Hindlimb muscle (tissue), 1 donor: ENCODE measurements at regions not wholly inside any gene's neighbourhood (a gene's known extent, or its start where the extent isn't known, plus 50 kb on each side); places are given as distances from the start of the nearest gene placed in this dataset.

Source experiments
- DNase-seq: peaks from one replicate; pipeline ENCODE4 v3.0.0-alpha.2; 2013

DNA sequence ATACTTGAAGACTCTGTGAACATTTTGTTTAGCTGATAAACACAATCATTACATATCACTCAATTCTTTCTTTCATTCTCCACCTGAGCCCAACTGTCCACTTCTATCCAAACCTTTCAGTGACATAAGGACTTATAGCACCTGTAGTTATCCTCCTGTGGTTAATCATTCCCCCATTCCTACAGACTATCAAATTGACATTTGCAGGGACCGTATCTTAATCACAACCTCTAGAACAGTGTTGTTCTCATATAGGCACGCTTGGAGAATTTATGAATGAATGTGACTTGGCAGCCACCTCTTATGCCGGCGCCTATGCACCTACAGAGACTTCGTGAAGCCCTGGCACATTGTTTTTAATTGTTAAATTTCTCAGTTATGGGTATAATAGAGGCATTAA, 83.9 kb upstream of the CXADR start:
- no peak for DNase-seq

DNA sequence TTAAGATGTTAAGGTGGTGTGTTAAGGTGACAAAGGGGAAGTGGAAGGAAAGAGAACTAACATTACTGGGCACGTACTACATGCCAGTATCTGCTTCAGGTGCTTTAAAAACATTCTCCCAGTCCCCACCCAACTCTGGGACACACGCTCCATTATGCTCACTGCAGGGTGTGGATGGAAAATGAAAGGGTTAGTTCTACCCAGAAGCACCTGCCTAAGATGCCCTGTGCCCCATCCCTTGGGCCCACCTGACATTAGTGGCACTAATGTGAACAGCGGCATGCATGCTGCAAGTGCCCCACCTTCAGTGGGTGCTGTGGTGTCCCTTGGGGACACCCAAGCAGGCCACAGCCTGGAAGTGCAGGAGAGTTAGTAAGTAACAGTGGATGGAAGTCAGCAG, 82.9 kb upstream of the CXADR start:
- DNase-seq: no peak

DNA sequence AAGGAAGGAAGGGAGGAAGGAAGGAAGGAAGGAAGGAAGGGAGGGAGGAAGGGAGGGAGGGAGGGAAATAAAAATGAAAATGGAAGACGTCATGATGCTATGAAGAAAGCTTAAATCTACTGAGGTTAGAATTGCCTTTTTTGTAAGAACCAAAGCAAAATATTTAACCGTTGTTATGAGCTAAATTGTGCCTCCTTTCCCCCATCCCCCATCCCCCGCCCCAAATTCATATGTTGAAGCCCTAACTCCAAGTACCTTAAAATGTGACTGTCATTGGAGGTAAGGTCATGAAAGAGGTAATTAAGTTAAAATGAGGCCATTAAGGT, 80.1 kb upstream of the CXADR start:
- no peak for DNase-seq

DNA sequence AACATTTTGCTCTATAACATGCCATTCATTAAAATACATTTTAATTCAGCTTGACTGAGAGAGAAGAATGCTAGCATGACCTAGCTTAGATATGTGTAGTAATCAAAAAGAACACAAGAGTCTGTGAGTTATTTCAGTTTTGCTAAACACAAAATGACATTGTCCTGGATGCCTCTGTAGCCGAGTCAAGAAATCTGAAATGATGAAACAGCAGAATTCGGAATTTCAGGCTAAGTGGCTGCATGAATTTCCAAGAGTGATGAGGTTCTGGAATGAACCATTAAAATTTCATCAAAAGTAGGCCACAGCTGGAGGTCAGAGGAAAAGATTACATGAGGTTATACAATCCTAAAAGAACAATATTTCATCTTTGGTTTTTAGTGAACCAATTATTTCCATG, 79.1 kb upstream of the CXADR start:
- DNase-seq: no peak

DNA sequence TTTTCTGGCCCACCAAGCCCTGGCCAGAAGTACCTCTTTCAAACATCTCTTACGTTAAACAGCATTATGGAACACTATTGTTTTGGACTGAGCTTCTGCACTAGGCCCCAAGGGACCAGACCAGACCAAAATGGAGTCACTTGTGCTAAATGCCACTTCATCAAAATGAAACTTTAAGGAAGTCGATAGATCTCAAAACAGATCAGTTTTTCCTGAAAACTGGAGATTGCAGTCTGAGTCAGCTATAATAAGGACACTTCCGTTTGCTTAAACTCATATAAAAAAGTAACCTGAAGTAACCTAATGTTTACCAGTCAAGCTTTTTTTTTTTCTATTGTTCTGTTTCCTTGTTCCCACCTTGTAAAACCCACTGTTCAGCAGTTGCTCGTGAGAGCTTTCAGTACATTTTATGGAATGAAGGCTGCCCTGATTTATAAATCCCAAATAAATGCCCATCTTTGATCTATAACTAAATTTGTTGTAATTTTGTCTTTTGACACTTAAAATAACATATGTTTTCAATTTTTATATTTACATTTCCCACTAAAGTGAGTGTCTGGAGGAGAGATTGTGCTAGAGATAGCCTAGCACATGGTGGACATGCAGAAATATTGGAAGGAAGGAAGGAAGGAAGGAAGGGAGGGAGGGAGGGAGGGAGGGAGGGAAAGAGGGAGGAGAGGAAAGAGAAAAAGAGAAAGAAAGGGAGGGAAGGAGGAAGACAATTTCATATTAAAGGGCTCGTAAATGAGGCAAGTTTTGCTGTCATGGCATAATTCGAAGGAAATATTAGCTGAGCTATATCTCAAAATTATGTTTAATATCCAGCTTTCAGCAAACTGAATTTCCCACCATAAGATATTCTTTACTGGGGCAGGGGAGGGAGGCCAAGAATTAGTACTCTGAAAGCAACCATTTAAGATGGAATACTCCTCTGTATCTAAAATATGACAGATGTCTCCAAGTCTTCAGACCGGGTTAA, 77.0 kb upstream of the CXADR start:
- DNase-seq: no peak

DNA sequence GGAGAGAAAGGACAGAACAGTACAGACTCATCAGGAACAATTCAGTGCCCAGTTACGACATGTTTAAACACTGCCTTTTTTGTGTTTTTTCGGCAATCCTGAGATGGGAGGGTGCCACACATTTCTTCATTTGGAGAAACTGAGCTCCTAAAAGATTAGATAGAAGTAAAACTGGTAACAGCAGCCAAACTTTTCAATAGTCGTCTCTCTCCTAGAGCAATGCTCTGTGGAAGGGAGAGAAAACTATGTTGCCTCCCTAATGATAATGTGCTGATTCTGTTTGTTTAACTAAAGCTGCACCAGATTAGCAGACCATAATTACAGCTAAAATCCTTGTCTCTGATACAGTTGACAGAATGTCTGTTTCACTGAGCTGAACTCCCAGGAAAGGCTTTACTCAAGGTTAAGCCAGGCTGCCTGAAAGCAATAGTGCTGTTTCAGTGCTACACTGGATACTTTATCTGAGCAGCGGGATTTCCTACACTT, 76.2 kb upstream of the CXADR start:
- no peak for DNase-seq

DNA sequence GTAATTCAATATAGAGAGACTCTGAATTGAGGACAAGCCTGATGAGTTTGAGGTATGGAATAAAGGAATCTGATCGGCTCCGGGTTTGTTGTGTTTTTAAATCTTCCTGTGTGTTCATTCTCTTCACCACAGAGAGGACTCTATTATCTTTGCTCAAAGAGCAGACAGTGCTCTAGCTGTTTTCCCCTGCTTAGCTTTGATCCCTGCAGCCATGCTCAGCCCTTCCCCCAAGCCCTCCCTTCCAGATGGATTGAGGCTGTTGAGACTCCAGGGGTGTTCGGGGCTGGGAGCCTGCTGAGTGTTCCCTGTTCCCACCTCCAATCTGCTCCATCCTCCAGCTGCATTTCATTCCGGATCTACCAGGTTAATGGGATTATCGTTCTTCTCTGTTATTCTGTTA, 74.2 kb upstream of the CXADR start:
- no peak for DNase-seq

DNA sequence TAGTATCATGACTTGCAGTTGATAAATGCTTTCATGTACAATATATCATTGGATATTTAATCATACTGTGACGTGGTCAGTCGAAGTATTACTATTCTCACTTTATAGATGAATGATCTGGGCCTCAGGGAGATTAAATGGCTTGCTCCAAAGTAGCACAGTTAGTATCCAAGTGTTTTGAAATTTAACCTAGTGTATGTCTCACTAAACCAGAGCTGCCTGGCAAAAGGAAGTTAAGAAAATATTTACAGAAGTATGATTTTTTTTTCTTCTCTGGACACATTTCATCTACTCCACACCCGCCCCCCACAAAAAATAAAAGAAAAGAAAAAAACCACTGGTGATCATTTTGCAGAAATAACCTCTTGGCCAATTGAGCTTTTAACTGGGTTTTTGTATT, 71.9 kb upstream of the CXADR start:
- no peak for DNase-seq

DNA sequence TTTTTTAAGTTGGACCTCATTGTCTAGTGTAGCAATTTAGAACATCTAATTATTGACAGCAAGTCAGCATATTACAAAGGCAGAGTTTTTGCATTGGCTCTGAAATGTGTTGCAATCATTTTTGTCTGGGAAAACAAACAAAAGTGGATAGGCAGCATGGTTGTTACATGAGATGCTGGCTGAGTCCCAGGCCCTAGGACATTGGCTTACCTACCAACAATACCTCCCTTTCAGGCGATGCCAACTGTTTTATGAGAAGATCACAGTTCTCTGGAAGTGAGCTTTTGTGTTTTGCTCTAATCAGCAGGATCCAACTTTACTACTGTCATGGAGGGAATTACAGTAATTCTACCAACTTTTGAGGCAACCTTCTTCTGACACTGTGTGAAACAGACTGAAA, 71.5 kb upstream of the CXADR start:
- no peak for DNase-seq

DNA sequence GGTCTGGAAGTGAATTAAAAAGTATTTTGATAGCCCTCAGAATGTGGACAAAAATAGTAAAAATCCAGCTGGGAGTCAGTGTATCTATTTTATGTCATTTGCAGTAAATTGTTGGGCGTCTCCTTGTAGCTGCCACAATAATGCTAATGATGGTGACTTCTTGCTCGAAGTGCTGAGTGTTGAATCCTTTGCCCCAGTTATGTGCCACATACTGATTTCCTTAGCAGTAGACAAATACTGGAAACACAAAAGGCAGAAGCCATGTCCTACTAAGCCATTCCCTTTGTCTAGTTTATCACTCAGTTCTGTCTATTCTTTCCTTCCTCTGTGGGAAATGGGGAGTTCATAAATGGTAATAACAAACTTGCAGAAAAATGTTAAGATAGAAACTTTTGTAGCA, 70.7 kb upstream of the CXADR start:
- no peak for DNase-seq

DNA sequence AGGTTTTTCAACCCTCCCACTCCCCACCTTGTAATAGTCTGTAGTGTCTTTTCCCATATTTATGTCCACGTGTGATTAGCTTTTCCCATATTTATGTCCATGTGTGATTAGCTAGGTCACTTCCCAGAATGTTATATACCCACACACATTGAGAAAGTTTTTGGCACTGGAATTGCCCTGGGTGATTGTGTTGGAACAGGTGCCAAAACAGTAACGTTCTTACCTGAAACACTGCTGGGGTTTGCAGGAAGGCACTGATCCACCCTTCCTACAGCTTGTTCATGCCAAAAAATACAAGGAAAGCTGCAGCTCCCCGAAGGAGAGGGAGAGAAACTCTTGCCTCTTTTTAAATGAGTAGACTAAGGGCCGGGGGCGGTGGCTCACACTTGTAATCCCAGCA, 68.0 kb upstream of the CXADR start:
- DNase-seq: no peak

DNA sequence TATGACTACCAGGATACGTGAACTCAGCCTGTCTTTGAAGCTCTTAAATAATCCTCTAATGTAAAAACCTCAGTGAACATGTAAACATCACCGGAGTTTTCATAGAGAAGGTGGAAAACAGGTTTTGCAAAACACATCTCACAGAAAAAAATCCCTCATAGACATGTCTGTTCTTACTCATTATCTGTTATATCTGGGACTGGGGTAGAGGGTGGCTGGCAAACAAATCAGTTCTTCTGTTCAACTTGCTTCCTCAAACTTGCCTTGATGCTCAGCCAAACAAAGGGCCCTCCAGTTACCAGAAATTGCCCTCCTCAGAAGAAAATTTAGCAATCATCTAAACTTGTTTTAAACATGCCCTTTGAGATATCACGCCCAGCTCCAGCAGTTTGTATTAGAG, 66.1 kb upstream of the CXADR start:
- no peak for DNase-seq

DNA sequence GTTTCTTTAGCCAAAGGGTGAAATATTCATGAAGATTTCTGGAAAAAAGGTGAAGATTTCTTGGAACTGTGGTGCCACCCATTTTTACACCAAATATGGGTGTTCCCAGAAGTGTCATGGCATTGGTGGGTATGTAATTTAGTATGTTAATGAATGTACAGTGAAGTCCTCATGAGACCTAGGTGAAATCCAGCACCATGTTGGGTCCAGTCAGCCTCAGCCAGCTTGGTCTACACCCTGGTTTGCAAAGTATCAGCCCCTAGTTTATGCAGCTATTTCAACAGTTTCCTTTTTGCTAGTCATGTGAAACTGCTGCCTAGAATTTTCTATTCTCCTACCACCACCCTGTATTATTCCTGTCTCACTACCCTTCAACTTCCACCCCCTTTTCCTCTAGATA, 63.1 kb upstream of the CXADR start:
- DNase-seq: no peak

DNA sequence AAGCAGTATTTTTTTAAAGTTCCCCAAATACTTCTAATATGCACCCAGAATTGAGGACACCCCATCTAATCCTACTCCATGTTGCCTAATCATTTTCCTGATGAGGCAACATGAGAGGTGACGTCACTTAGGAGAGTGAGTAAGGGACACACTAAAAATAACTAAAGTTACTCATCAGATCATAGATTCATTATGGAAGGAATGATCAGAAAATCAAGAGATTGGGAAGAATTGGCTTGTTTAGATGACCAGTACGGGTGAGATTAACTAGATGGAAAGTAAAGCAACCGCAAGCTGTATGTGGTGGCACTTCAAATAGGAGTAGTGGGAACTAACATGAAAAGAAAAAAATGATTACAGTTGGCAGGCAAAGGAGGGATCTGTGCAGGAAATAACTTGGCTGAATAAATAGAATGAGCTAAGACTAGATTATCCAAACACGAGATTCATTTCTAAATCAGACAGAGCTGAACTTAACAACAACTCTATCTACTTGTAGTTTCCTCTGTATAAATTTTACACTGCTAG, 61.4 kb upstream of the CXADR start:
- peak; percentile 17 for DNase-seq

DNA sequence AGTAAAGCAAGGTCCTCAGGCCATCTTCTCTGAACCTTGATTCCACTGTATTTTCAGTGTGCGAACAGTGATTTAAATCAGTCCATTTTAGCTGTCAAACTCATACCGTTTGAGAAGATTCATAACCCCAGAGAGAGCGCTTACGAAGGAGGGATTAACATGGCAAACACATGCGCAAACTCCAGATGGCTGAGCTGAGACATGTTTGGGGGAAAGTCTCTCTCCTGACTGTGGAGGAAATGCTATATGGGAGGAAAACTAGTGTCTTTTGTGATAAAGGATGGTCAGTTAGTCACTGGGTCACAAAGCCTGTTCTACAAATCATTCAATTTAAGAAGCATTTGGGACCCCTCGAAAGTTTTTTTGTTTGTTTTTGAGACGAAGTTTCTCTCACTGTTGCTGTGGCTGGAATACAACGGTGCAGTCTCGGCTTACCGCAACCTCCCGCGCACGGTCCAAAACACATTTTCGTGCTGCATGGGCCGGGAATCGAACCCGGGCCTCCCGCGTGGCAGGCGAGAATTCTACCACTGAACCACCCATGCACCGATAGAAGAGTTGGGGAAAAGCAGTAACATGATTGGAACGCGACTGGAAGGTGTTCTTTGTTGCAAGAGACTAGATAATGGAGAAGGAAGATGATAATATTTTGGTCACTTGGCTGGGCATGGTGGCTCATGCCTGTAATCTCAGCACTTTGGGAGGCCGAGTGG, 58.4 kb upstream of the CXADR start:
- peak; percentile 53 for DNase-seq

DNA sequence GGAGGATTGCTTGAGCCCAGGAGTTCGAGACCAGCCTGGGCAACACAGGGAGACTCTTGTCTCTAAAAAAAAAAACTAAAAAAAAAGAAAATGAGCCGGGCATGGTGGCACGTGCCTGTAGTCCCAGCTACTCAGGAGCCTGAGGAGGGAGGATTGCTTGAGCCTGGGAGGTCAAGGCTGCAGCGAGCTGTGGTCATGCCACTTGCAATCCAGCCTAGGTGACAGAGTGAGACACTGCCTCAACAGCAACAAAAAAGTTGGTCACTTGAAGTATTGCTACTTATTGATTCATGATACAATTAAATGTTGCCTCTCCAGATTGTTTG, 57.9 kb upstream of the CXADR start:
- DNase-seq: no peak

DNA sequence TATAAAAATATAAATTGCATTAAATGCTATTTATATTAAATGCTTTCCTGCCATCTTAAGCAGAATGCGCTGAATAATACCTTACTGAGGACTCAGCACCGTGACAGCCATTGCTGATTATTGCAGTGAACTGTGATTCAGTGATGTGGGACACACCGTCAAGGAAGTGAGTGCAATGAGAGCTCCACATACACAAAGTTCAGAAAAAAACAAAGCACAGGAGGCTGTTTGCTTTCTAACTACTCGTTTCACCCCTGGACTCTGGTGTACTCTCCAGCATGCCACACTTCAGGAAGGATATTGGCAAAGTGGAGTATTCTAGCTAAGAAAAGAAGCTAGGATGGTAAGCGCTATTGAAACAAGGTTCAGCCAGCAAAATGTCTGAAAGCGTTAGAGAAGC, 57.4 kb upstream of the CXADR start:
- no peak for DNase-seq

DNA sequence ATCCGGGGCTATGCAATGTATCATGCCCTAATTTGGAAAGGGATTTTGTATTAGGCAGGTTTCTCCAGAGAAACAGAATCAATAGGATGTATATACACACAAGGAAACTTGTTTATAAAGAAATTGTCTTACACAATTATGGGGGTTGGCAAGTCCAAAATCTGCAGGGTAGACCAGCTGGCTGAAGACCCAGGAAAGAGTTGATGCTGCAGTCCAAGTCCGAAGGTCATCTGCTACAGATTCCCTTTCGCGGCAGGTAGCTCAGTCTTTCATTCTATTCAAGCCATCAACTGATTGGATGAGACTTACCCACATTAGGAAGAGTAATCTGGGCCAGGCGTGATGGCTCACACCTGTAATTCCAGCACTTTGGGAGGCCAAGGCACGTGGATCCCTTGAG, 54.6 kb upstream of the CXADR start:
- no peak for DNase-seq

DNA sequence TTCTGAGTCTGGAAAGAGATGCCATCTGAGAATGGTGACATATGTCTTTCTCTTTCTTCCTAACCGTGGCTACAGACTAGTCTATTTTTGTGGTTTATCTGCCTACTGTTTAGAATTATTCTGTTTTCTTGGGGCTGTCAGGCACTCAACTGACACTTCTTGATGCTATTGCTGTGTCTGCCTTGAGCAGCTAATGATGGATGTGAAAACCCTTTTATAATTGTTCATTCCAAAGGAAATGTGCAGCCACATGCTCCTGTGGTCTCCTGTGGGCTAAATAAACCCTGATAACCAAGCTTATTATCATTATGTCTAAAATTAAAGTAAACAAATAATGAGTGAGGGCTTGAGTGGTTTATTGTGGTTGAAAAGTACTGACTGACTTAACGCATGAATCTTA, 52.7 kb upstream of the CXADR start:
- no peak for DNase-seq

DNA sequence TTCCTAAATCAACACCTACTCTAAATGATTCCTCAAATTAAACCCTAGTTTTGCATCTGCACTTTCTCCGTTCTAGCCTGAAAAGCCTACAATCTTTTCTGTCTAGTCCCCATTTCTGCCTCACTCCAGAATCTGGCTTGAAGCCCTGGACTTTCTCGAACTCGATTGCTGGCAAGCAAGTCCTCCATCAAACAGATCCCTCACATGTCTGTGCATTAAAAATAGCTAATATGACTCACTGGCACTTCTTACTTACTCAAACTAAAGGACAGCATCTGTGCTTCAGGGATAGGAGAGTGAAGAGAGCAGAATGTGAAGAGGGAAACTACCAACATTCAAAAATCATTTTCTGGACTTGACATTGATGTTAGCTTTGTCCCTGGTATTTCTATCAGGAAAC, 51.8 kb upstream of the CXADR start:
- peak; percentile 67 for DNase-seq

DNA sequence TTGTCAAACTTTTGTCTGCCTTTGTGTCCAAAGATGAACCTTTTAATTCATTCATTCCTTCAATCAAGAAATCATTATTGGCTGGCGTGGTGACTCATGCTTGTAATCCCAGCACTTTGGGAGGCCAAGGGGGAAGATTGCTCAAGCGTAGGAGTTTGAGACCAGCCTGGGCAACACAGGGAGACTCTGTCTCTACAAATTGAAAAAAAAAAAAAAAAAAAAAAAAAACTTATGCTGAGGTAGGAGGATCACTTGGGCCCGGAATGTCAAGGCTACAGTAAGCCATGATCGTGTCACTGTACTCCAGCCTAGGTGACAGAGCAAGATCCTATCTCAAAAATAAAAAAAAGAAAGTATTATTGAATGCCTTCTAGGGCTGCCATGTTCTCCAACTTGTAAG, 51.3 kb upstream of the CXADR start:
- no peak for DNase-seq

DNA sequence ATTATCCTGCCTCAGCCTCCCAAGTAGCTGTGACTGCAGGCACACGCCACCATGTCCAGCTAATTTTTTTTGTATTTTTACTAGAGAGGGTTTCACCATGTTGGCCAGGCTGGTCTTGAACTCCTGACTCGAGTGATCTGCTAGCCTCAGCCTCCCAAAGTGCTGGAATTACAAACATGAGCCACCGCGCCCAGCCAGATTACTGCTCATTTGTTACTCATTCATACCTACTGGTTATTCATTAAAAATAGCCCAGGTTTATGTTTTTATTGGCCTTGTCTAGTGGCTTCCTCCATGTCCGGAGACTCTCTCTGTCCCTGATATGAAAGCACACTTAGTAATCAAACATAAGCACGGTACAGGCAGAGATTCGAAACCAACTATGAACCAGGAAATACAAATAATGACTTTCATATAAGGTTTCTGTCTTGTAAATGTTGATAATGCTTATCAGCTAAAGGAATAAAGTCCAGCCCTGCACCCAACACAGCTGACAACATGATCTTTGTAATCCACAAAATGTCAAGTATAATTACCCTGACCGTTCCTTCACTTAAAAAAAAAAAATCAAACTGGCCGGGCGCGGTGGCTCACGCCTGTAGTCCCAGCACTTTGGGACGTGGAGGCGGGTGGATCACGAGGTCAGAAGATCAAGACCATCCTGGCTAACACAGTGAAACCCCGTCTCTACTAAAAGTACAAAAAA, 50.4 kb upstream of the CXADR start:
- no peak for DNase-seq
